Urothelium cell line (cell line): ENCODE measurements at regions not wholly inside any gene's neighbourhood (a gene's known extent, or its start where the extent isn't known, plus 50 kb on each side); places are given as distances from the start of the nearest gene placed in this dataset.
"Not testable (repeated sequence)": the region's sequence is repeated elsewhere in the genome, so short reads cannot be mapped to it uniquely, and the experiment has no call there.

Experiments used
- DNase-seq: peaks from one replicate; pipeline ENCODE4 v3.0.0; 2011; ENCODE audit warnings: low spot score, mixed read lengths
- FAIRE-seq: peaks from 2 replicates; lab custom pipeline; 2011; peaks lifted over from hg19 to GRCh38; lab: Jason Lieb, UNC

DNA sequence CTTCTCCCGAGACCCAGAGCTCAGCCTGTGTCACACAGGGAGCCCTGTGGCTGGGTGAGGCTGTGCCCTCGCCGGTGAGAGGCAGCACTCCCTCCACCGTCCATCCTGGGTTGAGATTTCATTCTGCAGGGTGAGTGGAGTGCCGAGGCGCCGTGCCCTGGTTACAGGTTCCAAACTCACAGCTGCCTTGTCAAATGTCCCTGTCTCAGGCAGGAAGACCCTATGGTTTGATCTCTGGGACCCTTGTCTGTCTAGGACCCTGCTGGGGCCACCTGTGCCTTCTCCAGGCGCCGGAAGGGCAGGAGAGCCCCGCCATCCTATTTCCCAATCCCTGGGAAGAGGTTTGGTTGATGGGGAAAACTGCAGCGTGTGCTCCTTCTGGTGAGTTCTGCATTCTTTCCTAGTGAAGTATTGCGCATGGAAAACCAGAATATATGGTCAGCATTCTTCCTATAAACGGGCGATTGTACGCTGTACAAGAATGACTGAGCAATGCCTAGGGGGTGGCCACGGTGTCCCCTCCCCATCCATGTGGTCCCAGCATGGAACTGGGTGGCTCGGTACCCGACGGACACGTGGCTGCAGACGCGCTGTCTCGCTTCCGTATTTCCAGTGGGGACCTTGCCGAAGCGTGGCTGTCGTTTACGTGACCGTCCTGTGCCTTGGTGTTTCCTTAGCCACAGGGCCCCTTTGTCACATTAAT, 95.9 kb upstream of the COL5A1 start:
- peak; percentile 42 for FAIRE-seq
- no peak for DNase-seq

DNA sequence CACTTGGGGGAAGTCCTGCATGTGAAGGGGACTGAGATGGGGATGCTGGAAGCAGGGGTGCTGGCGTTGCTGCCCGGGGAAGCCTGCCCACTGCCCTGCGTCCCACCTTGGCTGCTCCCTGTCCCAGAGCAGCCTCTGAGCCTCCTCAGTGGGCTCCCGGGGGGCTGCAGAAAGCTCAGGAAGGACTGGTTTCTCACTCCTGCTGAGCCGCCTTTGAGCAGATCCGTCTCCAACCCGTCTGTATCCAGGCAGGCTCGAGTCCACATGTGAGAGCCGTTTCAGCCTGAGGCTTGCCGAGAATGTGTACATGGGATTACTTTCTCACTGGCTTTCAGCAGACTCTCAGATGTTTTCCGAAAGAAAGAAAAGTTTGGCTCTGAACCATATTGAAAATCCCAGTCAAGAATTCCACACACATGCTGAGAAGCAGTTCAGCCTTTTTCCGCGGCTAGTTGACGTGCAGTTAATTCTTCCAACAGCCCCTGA, 95.3 kb upstream of the COL5A1 start:
- no peak for DNase-seq
- no peak for FAIRE-seq

DNA sequence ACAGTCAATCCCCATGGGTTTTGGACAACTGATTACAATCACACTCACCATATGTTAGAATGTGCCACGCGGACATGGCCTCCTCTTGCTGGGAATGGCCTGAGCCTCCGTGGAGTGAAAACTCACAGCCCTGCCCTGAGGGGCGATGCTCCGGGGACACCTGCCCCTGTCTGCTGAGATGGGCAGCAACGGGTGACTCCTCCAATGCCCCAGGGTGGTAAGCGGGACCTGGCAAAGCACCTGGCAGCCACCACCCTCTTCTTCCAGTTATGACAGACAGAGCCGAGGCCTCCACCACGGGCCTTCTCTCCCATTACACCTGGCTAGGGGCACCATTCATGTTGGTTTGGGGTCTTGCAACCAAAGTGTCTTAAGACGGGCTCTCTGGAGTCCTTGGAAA, 94.9 kb upstream of the COL5A1 start:
- no peak for FAIRE-seq
- no peak for DNase-seq

DNA sequence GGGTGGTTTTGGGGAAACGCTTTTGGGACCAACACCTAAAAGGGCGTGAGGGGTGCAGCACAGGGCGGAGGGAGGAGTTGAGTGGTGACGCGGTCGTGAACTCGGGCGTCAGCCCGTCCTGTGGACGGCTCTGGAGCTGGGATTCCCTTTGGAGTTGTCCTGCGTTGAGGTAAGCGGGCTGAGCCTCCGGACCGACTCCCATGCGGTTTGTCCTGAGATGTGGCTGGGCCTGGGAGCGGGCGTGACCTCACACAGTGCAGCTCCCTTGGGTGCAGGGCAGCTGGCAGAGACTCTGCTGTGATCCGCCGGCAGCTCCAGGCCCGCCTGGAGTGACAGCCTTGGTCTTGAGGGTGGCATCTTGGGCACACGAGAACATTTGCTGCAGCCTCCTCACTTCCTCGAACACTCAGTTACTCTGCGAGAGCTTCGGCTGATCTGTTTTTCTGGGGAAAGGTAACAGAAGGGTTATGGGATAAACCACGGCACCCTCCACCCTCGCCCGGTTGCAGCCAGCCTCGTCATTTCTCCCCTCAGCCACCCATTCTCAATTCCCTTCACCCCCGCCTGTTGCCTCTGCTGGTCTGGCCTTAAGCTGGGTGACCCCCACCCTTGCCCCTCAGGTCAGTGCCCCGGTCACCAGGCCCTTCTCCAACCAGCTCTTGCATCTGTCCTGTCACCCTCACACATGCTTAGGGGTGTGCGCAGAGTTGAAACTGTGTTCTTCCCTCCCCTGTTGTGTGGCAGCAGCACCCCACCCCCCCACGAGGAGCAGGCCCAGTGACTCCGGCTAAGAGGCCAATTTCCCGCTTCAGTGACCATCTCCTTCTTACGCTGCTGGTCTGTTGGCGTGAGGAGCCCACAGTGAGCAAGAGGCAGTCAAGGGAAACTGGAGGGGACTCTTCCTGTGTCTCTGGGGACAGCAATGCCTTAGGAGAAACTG, 94.2 kb upstream of the COL5A1 start:
- FAIRE-seq (no peak), DNase-seq (no peak)

DNA sequence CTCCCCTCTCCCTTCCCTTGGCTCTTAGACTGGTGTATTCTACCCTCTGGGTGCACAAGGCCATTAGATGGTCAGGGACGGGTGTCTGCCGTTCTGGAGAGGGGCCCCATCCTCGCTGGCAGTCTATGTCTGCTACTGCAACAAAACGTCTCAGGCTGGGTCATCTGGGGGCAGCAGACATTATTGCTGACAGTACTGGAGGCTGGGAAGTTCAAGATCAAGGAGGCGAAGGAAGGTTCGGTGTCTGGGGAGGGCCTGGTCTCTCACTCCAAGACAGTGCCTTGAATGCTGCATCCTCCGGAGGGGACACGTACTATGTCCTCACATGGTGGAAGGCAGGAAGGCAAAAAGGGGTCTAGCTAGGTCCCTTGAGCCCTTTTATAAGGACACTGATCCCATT, 93.4 kb upstream of the COL5A1 start:
- FAIRE-seq (no peak), DNase-seq (no peak)

DNA sequence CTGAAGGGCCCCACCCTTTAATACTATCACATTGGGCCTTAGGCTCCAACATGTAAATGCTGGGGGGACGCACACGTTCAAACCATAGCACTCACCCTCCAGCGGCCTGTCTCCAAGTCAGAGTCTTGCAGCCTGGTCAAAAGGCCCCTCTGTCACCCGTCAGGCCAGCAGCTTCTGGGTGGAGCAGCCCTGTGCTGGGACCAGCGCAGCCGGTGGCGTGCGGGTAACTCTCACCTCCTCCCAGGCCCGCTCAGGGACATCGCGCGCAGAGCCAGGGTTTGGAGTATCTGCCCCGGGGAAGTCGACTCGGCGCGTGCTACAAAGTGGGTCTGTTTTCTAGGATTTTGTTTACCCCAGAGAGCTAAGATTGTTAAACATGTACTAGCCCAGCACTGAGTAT, 93.0 kb upstream of the COL5A1 start:
- DNase-seq (no peak), FAIRE-seq (no peak)

DNA sequence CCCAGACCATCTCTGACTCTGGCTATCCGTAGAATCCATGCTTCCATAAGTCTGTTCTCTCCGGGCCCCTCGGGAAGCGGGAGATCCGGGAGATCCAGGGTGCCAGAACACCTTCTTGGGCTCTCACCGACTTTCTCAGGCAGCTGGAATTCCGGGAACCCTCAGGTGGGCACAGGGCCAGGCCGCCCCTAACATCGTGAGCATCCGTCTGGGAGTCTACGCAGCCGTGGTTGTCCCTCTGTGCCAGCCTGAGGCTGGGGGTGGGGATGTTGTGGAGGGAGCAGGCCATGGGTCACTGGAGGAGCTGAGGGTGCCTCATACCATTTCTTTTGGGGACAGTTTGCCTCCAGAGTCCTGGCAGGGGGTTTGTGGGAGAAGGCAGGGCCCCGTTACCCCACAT, 92.3 kb upstream of the COL5A1 start:
- DNase-seq (no peak), FAIRE-seq (no peak)

DNA sequence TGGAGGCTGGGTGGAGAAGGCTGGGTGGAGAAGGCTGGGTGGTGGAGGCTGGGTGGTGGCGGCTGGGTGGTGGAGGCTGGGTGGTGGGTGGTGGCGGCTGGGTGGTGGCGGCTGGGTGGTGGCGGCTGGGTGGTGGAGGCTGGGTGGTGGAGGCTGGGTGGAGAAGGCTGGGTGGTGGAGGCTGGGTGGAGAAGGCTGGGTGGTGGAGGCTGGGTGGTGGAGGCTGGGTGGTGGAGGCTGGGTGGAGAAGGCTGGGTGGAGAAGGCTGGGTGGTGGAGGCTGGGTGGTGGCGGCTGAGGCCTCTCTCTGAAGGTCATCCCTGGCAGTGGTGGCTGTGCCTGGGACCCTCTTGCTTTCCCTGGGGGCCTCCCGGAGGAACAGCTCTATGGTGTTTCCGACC, 91.5 kb upstream of the COL5A1 start:
- FAIRE-seq, DNase-seq: not testable (repeated sequence)

DNA sequence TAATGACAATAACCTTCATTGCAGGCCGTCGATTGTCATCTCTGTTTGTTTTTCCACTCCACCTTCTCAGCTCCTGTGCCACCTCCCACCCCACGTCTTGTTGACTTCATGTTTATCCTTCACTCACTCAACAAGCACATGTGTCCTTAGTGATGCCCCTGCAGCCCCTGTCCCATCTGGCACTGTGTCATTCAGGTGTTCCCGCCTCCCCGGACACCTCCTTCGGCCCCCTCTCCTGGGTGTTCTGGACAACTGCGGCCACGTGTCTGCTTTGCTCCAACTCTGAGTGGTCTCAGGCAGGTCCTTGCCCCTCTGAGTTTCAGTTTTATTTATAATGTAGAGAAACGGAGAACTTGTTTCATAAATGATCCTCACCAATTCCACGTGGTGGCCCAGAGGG, 91.0 kb upstream of the COL5A1 start:
- DNase-seq (no peak), FAIRE-seq (peak; percentile 50)

DNA sequence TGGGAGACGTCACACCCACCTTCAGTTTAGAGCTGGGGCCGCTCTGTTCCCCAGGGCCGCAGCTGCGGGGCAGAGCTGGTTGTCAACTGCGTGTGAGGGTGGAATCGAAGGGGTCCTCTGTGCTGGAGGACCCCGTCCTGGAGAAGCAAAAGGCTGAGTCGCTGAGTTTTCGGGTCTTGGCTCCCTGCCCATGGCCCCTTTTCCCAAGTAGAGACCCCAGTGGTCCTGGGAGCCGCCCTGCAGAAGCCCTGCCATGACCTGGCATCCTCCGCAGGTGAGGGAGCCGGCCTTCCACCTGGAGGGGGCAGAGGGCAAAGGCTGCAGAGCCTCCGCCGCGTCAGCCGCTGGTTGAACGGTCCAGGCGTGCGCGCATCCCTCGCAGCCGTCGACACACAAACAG, 90.4 kb upstream of the COL5A1 start:
- DNase-seq (no peak), FAIRE-seq (no peak)

DNA sequence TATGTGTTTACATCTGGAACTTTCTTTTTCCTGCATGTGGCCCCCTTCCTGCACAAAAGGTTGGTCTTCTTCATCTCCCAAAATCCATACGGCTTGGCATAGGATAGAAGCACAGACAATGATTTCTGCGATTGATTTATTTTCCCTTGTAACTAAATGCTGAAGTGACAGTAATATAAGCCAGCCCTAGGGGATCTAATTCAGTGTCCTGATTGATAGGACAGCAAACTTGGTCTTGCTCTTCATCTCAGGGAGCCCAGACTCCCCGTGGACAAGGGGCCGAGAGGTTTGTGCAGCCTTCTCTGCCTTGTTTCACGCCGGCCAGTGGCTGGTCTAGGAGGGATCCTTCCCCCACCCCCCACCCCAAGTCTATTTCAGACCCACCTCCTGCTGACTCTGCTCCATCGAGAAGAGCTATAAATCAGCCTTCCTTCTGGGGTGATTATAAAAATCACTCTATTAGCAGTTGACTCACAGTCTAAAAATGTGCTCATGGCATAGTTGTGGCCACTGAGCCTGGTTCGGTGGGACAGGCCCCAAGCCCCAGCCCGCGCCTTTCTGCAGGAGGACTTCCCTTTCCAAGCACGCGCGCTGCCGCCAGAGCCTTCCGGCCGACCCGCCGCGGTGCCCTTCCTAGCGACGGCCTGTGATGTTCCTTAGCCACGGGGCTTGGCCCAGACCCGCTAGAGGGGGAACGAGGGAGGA, 89.8 kb upstream of the COL5A1 start:
- peak; percentile 85 for FAIRE-seq
- peak; percentile 93 for DNase-seq

DNA sequence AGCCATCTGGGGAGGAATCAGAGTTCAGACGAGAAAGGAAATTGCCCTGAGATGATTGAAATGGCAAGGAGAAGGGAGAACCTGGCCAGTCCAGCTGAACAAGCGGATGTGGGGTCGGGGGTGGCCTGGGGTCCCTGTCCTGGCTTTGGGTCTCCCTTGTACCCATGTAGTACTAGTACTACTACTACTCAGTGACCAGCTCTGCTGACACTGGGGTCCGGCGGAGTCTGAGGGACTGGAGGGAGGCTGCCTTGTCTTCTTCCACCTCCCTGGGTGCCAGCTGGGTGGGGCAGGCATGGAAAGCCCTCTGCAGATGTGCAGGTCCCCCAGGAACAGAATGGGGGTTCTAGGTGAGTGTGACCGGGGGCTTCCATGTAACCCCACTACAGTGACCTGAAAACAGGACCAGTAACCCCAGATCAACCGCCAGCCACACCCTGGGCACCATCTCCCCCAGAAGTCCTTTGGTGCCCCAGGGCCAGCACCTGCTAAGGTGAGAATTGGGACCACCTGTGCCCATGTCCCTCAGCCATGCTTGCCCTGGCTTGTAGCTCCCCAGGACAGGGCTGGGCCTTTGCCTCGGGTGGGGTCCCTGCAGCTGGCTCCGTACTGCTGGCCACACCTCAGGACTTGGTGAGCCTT, 89.1 kb upstream of the COL5A1 start:
- DNase-seq (no peak), FAIRE-seq (peak; percentile 37)

DNA sequence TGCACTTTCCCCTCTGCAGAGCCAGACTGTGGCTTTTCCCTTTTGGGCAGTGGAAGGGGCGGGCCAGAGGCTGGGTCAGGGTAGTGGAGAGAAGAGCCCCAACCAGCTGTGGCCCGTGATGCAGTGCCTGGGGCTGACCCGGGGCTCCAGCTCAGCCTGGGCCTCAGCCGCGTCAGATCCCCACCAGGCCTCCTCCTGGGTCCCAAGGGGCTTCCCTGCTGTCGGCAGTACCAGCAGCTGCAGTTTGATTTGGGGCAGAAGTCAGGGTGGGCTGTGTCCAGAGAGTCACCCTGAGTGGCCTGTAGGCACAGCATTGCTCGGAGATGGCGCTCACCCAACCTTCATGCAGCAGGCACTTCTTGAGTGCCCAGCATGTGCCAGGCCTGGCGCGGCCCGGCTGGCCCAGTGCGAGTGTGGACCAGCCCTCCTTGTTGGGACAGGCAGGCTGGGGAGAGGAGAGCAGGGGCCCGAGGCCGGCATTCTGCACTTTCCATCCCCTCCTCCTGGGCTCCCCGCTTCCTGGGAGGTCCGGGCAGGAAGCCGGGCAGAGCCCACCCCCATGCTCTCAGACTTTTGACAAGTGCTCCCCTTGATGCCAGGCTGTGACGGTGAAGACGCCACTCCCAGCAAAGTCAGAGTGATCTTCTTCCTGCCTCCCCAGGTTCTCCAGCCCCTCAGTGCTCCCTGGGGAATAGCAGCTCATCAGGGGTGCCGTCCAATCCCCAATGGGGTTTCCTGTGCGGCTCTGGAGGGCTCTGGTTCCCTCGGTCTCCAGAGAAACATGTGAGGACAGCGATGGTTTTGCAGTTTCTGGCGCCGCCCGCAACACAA, 88.3 kb upstream of the COL5A1 start:
- no peak for FAIRE-seq
- no peak for DNase-seq

DNA sequence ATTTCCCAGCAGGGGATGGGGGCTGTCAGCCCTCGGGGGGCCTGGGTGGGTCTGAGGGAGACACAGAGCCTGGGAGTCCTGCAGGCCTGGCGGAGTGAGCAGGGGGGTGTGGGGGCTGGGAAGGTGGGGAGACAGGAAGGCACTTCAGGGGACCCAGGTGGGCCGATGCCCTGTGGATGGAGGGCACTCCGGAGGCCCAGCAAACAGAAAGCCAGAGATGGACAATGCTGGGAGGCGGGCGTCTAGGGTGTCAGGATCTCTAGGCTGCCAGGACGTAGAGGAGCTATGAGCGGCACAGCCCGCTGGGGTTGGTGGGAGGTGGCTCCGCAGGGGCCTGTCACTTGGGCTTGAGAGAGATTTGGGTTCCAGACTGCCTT, 87.6 kb upstream of the COL5A1 start:
- DNase-seq, result no peak
- no peak for FAIRE-seq

DNA sequence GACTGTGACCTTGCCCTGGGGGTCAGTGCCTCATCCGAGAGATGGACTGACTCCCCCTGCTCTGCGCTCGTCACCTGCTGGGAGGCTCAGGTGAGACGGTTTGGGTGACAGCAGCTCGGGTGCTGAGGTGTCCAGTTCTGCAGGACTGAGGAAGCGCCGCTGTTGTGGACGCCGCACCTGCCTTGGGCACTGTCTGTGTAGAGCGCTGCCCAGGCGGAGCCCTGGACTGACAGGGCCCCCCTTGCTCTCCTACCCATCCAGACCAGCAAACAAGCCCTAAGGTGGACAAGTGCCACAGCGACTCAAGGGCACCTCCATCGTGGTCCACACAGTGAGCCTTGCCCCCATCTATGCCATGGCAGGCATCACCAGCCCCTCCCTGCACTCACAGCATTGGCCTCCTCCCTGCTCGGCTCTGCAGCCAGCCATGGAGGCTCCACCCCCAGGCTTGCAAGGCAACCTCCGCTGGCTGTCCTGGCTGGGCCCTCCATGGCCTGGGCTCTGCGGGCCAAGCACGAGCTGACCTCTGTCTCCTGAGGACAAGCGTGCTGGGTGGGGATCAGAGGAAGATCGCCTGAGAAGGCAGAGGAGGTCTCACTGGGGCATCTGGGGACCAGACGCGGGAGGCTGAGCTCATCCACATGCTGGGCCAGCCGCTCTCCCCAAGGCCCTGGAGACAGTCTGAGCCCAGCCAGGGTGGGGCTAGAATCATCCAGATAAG, 87.1 kb upstream of the COL5A1 start:
- no peak for FAIRE-seq

DNA sequence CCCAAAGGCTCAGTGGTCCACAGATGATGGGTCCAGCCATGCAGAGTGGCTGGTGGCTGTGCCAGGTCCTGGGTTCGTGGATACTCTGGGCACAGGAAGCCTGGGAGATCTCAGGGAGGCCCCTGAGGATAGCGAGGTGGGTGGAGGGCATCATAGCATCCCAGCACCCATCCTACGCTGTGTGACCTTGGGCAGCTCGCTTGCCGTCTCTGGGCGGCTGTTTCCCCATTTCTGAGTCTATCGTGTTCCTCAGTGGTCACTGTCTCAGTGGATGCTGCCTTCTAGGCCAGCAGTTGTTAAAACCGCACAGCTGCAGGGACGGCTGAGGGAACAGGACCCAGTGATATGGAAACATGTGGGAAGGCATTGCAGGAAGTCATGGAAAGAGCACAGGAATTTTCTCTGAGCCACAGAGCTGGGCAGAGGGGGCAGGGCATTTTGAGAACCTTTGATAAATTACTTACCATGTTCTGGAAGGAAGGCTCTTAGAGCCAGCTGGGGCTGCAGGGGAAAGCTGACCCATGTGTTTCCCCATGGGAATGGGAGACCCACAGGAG, 86.4 kb upstream of the COL5A1 start:
- DNase-seq (no peak), FAIRE-seq (no peak)

More for the DNA sequence above, 87.1 kb upstream of the COL5A1 start:
- no peak for DNase-seq

DNA sequence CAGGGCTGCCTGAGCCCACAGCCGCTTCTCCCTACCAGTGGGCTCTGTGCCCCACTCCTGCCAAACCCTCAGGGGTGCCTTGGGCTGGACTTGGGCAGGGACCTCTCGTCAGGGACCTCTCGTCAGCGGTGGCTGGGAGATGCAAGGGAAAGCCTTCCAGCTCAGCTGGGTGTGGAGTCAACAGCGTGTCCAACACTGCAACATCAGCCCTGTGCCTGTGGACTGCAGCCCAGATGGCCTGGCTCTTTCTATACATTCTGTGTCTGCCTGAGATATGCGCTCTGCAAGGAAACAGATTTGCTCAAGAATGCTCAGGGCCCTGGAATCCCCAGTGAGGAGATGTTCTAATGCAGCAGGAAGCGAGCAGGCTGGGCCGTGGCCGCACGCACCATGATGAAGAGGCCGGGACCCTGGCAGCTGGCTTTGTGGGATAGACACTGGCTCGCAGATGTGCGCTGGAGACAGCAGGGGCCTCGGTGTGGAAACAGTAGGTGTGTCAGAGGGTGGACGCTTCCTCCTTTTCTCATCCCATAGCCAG, 85.0 kb upstream of the COL5A1 start:
- DNase-seq, result no peak
- no peak for FAIRE-seq

DNA sequence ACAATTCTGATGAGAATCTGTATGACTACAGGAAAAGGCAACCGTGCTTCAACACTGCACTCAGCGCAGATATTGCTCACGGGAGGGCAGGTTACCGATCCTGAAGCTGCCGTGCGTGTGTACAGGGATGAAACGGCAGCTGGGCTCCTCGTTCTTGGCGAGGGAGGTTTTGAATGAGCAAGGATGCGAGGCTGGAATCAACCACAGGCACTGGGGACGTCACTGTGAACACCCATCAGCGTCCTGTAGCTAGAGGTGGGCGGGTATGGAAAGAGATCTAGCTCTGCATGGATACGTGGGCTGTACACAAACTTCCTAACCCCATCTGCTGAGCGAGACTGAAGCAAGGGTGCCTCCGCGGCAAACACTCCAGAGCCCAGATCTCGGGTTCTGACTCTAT, 84.3 kb upstream of the COL5A1 start:
- FAIRE-seq (peak; percentile 30), DNase-seq (no peak)
